ENCODE measurements at regions not wholly inside any gene's neighbourhood (a gene's known extent, or its start where the extent isn't known, plus 50 kb on each side); places are given as distances from the start of the nearest gene placed in this dataset.

GRCh38 chr13:89862691-89863036, 1484.8 kb upstream of the MIR17HG start:
- TF ChIP-seq, protein P1, sequence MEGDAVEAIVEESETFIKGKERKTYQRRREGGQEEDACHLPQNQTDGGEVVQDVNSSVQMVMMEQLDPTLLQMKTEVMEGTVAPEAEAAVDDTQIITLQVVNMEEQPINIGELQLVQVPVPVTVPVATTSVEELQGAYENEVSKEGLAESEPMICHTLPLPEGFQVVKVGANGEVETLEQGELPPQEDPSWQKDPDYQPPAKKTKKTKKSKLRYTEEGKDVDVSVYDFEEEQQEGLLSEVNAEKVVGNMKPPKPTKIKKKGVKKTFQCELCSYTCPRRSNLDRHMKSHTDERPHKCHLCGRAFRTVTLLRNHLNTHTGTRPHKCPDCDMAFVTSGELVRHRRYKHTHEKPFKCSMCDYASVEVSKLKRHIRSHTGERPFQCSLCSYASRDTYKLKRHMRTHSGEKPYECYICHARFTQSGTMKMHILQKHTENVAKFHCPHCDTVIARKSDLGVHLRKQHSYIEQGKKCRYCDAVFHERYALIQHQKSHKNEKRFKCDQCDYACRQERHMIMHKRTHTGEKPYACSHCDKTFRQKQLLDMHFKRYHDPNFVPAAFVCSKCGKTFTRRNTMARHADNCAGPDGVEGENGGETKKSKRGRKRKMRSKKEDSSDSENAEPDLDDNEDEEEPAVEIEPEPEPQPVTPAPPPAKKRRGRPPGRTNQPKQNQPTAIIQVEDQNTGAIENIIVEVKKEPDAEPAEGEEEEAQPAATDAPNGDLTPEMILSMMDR (IDR thresholded peaks at IDR 0.05 in 2 of 3, conservative IDR thresholded peaks at IDR 0.05 in 1 of 3; ENCODE audit: borderline replicate concordance in 1 of 3, insufficient read depth in 1 of 3, low read depth in 2 of 3, low read length in 2 of 3) = no peak
- TF ChIP-seq EZH2phosphoT487 (IDR thresholded peaks at IDR 0.05; ENCODE audit: borderline replicate concordance) (no peak), ATF3 (IDR thresholded peaks at IDR 0.05) (no peak), POLR2AphosphoS5 (IDR thresholded peaks at IDR 0.05; ENCODE audit: low read depth, low read length) (no peak), TCF7L2 (IDR thresholded peaks at IDR 0.05; ENCODE audit: borderline replicate concordance, extremely low read depth, insufficient read depth, insufficient read length) (no peak), SIN3A (IDR thresholded peaks at IDR 0.05; ENCODE audit: low read depth) (no peak)

Measured in HCT116 (cell line).